K562 (cell line): ENCODE measurements at regions not wholly inside any gene's neighbourhood (a gene's known extent, or its start where the extent isn't known, plus 50 kb on each side); places are given as distances from the start of the nearest gene placed in this dataset.

Experiments
- ATAC-seq: fragments of 200-7000 bp; cut with Tn5 transposase; 3 replicates; pipeline ENCODE4 v1.9.1; 2020; ENCODE audit warnings: moderate library complexity
- BruUV-seq: library from RNA; stranded (reverse); fragments of 400-500 nt; replicated peaks from 2 replicates; lab custom pipeline; 2021; lab: Mats Ljungman, UMichigan
- CTCF ChIA-PET: fragments of 300-600 bp; formaldehyde crosslinking; extraction: SDS; loops from one replicate; lab custom pipeline; 2021; ENCODE audit warnings: low intra/inter-chr PET ratio; lab: Yijun Ruan, JAX
- POLR2A ChIA-PET: fragments of 300-600, 350-650 bp; sonication (Branson Sonifier 250); formaldehyde crosslinking; extraction: SDS; loops from one replicate; lab custom pipeline; 2021; ENCODE audit warnings: antibody characterized with exemption, inconsistent platforms; lab: Yijun Ruan, JAX
- DNase-seq, 4 experiments: peaks; one replicate each; pipeline versions ENCODE4 v3.0.0 to v3.0.0-alpha.2; 2011 to 2018; ENCODE audit warnings: low spot score in 3 of 4, mixed read lengths in 3 of 4; ENCODE audit errors: extremely low read depth in 1 of 4
- FAIRE-seq: peaks from 2 replicates; lab custom pipeline; 2011; peaks lifted over from hg19 to GRCh38; lab: Jason Lieb, UNC
- H2AFZ ChIP-seq: 2 replicates; pipeline ENCODE4 v1.6.0; 2011; ENCODE audit warnings: low read depth, low read length, control low read depth, inconsistent platforms
- H3K27ac ChIP-seq: fragments of 200-600 bp; 3 replicates; pipeline ENCODE4 v1.8.0; 2011; ENCODE audit warnings: low read depth, mild to moderate bottlenecking, control low read depth, inconsistent platforms, low read length, moderate library complexity, mixed read lengths; ENCODE audit errors: extremely low read depth
- H3K27me3 ChIP-seq, 2 experiments: fragments of 300-600 bp in 1 of 2; 2 replicates in 1 of 2; 3 replicates in 1 of 2; pipeline versions ENCODE4 v1.6.0 to v1.8.0; 2011; ENCODE audit warnings: inconsistent platforms in 2 of 2, low read length in 2 of 2, mild to moderate bottlenecking in 1 of 2, mixed read lengths in 1 of 2, moderate library complexity in 1 of 2; ENCODE audit not compliant: control insufficient read depth in 2 of 2, insufficient read depth in 2 of 2
- H3K36me3 ChIP-seq: fragments of 300-600 bp; 3 replicates; pipeline ENCODE4 v1.8.0; 2011; ENCODE audit warnings: mild to moderate bottlenecking, low read length, inconsistent platforms; ENCODE audit not compliant: control insufficient read depth, insufficient read depth
- H3K4me1 ChIP-seq, 2 experiments: fragments of 200-600 bp in 1 of 2; replicated peaks in 1 of 2; 2 replicates in 1 of 2; 3 replicates in 1 of 2; pipeline versions ENCODE4 v1.5.1 to v1.8.0; 2011; ENCODE audit warnings: inconsistent platforms in 2 of 2, low read length in 2 of 2, mild to moderate bottlenecking in 1 of 2, mixed read lengths in 1 of 2, moderate library complexity in 1 of 2; ENCODE audit not compliant: control insufficient read depth in 2 of 2, insufficient read depth in 2 of 2
- H3K4me2 ChIP-seq: 2 replicates; pipeline ENCODE4 v1.6.1; 2011; ENCODE audit warnings: low read length, control low read depth, inconsistent platforms, mixed read lengths; ENCODE audit not compliant: insufficient read depth
- H3K4me3 ChIP-seq: fragments of 200-600 bp; sonication (generic), shearing (Covaris generic); 2 replicates; pipeline ENCODE4 v1.5.1; 2016; ENCODE audit warnings: control low read depth, inconsistent platforms
- H3K79me2 ChIP-seq: fragments of 200-600 bp; 3 replicates; pipeline ENCODE4 v1.8.0; 2011; ENCODE audit warnings: low read length, inconsistent platforms; ENCODE audit not compliant: control insufficient read depth, insufficient read depth
- H3K9ac ChIP-seq, 2 experiments: 2 replicates each; pipeline versions ENCODE4 v1.6.0 to v1.6.1; 2011; ENCODE audit warnings: low read depth in 2 of 2, low read length in 2 of 2, control low read depth in 1 of 2, inconsistent platforms in 1 of 2, mild to moderate bottlenecking in 1 of 2, mixed read lengths in 1 of 2; ENCODE audit not compliant: insufficient read depth in 1 of 2
- H3K9me1 ChIP-seq: one replicate; pipeline ENCODE4 v1.6.0; 2011; ENCODE audit warnings: inconsistent platforms, mild to moderate bottlenecking, low read length, moderate library complexity; ENCODE audit not compliant: control insufficient read depth, insufficient read depth
- H3K9me3 ChIP-seq: replicated peaks from 2 replicates; pipeline ENCODE4 v1.5.1; 2011; ENCODE audit warnings: low read depth, low read length, inconsistent platforms; ENCODE audit not compliant: control insufficient read depth, insufficient read depth
- H4K20me1 ChIP-seq: replicated peaks from 2 replicates; pipeline ENCODE4 v1.6.1; 2011; ENCODE audit warnings: low read length, inconsistent platforms, mixed read lengths; ENCODE audit not compliant: control insufficient read depth, insufficient read depth
- COPS2 ChIP-seq: fragments of 450-650 bp; conservative IDR thresholded peaks from 2 replicates; pipeline ENCODE4 v1.6.1; 2016; ENCODE audit warnings: mild to moderate bottlenecking, moderate library complexity
- EGR1 ChIP-seq: fragments of 450-650 bp; conservative IDR thresholded peaks from 2 replicates; pipeline ENCODE4 v1.6.1; 2017; ENCODE audit warnings: mild to moderate bottlenecking
- ELF2 ChIP-seq: fragments of 250-450 bp; sonication (Bioruptor Pico); IDR thresholded peaks from 2 replicates; pipeline ENCODE4 v1.5.0; 2021; ENCODE audit warnings: mild to moderate bottlenecking
- FUS ChIP-seq: fragments of 200-400 bp; formaldehyde crosslinking; optimal IDR thresholded peaks from 2 replicates; pipeline ENCODE3; 2017; ENCODE audit warnings: low read depth, low read length
- KLF1 ChIP-seq: fragments of 450-650 bp; IDR thresholded peaks from 2 replicates; pipeline ENCODE4 v1.6.1; 2016; ENCODE audit warnings: missing genetic modification characterization, missing compliant biosample characterization
- KLF6 ChIP-seq: fragments of 250-450 bp; sonication (Bioruptor Pico); IDR thresholded peaks from 2 replicates; pipeline ENCODE4 v1.4.0; 2020; ENCODE audit warnings: mild to moderate bottlenecking, moderate library complexity, borderline replicate concordance
- NCOA1 ChIP-seq: fragments of 450-650 bp; IDR thresholded peaks from 2 replicates; pipeline ENCODE4 v1.6.1; 2016; ENCODE audit warnings: low read depth
- OTX1 ChIP-seq: fragments of 450-650 bp; formaldehyde crosslinking; IDR thresholded peaks from 2 replicates; pipeline ENCODE4 v1.4.0; 2022; ENCODE audit warnings: mild to moderate bottlenecking
- PCBP1 ChIP-seq: fragments of 200-400 bp; formaldehyde crosslinking; IDR thresholded peaks from 2 replicates; pipeline ENCODE4 v1.6.1; 2018; ENCODE audit warnings: mild to moderate bottlenecking, low read depth, low read length; ENCODE audit not compliant: poor library complexity, severe bottlenecking
- POLR2AphosphoS5 ChIP-seq: IDR thresholded peaks from 2 replicates; pipeline ENCODE4 v1.6.1; 2011; ENCODE audit warnings: mild to moderate bottlenecking, low read depth, low read length, moderate library complexity; ENCODE audit not compliant: control insufficient read depth, insufficient read depth
- TAL1 ChIP-seq: fragments of 450-650 bp; IDR thresholded peaks from 2 replicates; pipeline ENCODE4 v1.6.1; 2016; ENCODE audit warnings: mild to moderate bottlenecking
- TCF15 ChIP-seq: fragments of 250-450 bp; sonication (Bioruptor Pico); IDR thresholded peaks from 2 replicates; pipeline ENCODE4 v1.8.0; 2022; ENCODE audit warnings: moderate library complexity, mild to moderate bottlenecking, inconsistent platforms
- WHSC1 ChIP-seq: IDR thresholded peaks from one replicate; pipeline ENCODE4 v1.6.1; 2012; ENCODE audit warnings: low read length, control low read depth, inconsistent platforms
- ZNF175 ChIP-seq: fragments of 200-800 bp; sonication (Bioruptor generic); IDR thresholded peaks from 2 replicates; pipeline ENCODE4 v1.6.1; 2016; ENCODE audit warnings: low read depth, mild to moderate bottlenecking, missing genetic modification characterization, missing compliant biosample characterization
- ZNF316 ChIP-seq: fragments of 450-650 bp; IDR thresholded peaks from 2 replicates; pipeline ENCODE4 v1.6.1; 2016
- WGBS: fragments of 100-300 bp; shearing (Covaris generic); methylation state at CpG from one replicate; pipeline ENCODE4 v1.1.6; 2016; ENCODE audit warnings: low coverage, mixed read lengths; ENCODE audit not compliant: insufficient coverage; ENCODE audit errors: missing lambda C conversion rate; 5-methylcytosine and 5-hydroxymethylcytosine counted together
- in situ Hi-C: fragments of 300-500 bp; cut with MboI; formaldehyde crosslinking; loops from 4 replicates; pipeline ENCODE4 v1.15.0; 2018; ENCODE audit warnings: inconsistent platforms, mixed read lengths
- intact Hi-C: fragments of 100-400 bp; cut with micrococcal nuclease; formaldehyde crosslinking; loops from 2 replicates; pipeline ENCODE4 v1.14.2; 2022

GRCh38 chr16:25340973-25341372 is 83.3 kb upstream of the ZKSCAN2 start:
- no peaks in the 10 kb centered on the region for H3K4me1 ChIP-seq
- no peak overlapping the region for H3K4me3 ChIP-seq
- intact Hi-C loops: no loop called here
- no peak overlapping the region for H2AFZ ChIP-seq
- DNase-seq (no peak), FAIRE-seq (no peak), ATAC-seq (no peak)
- no peaks in the 10 kb centered on the region for H3K9me3 ChIP-seq
- TF ChIP-seq PCBP1 (no peak), ZNF175 (no peak), POLR2AphosphoS5 (no peak), KLF1 (tag) (no peak), ELF2 (CRISPR knock-in tag) (no peak), TCF15 (CRISPR knock-in tag) (no peak), TAL1 (no peak), NCOA1 (no peak), COPS2 (no peak), KLF6 (no peak), OTX1 (no peak), FUS (no peak), WHSC1 (no peak), EGR1 (no peak), ZNF316 (no peak)
- no peaks in the 10 kb centered on the region for H3K36me3 ChIP-seq
- H3K9me1 ChIP-seq: no peaks in the 10 kb centered on the region
- ChIA-PET POLR2A (no interaction called here), CTCF (no interaction called here)
- H3K27me3 ChIP-seq: peaks cover 0 to 2% of the 10 kb centered on the region in 2 experiments; a peak in 2 of 5 replicates
- 4% methylated on average over 2 of the region's 2 CpGs for WGBS
- in situ Hi-C loops: no loop called here
- H3K79me2 ChIP-seq: no peaks in the 10 kb centered on the region
- no peak overlapping the region for H3K4me2 ChIP-seq
- H3K27ac ChIP-seq: no peak overlapping the region
- H4K20me1 ChIP-seq: no peaks in the 10 kb centered on the region
- no TSS peak for BruUV-seq
- no peak overlapping the region for H3K9ac ChIP-seq
